LHCN-M2 (cell line): ENCODE measurements at regions not wholly inside any gene's neighbourhood (a gene's known extent, or its start where the extent isn't known, plus 50 kb on each side); places are given as distances from the start of the nearest gene placed in this dataset.

Experiments
- DNase-seq: peaks from one replicate; pipeline ENCODE4 v3.0.0-alpha.2; 2012; ENCODE audit warnings: low read depth

DNA sequence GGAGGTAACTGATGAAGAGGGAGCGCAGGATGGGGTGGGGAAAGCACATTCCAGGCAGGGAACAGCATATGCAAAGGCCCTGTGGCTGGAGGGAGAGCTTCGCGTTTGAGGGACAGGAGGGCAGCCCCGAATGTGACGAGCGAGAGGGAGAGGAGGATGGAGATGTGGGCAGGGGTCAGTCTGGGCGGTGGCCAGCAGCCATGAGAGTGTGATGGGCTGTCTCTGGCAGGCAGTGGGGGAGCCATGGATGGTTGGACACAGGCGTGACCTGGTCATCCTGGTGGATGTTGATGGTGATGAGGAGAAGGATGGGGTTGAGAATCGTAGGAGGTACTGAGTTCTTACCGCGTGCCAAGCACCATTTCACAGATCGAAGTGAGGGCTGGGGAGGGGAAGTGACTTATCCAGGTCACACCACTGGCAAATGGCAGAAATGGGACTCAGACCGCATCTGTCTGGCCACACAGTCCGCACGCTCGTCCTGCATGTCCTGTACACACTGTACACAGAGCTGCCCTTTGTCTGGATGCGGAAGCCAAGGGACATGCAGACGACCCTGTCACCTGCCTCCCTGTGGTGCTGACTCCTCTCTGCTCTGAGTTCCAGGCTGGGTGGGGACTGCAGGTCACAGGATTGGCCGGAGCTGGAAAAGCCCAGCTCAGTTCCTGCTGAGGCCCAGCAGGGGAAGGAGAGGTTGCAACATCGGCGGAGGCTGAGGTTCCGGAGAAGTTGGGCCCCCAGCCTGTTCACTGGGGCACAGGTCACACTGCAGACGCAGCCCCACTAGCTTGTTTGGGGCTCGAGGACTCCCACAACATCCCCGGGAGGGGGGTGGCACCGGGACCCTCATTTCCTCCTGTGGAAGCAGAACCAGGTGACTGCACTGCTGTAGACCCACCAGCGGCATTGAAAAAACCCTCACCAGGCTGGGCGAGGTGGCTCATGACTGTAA is 165.6 kb upstream of the IER5L start:
- no peak for DNase-seq

DNA sequence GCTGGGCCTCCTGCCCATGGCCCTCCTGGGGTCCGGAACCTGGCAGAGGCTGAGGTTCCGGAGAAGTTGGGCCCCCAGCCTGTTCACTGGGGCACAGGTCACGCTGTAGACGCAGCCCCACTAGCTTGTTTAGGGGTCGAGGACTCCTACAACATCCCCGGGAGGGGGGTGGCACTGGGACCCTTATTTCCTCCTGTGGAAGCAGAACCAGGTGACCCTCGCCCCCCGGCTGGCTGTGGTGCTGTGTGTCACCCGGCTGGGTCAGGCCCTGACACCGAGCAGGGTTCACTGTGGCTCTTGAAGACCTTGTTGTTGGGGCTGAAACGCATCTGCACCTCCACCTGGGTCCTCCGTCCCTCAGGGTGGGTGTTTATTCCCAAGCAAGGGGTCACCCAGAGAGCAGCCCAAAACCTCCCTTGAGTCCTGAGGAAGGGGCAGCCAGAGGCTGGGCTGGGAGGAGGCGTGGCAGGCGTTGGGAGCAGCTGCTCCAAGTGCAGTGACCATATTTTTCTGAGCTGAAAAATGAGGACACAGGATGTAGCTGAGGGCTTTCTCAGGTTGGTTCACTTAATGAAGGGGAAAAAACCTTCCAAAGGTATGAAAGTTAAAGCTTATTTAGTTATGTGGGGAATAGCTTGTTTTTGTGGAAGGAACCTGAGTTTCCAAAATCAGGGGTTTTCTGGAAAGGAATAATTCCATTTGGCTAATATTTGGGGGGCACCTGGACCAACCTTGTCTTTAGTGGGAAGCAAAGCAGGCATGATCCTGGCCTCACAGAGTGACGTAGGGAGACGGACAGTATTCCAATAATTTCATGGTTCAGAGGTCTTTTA is 164.7 kb upstream of the IER5L start:
- no peak for DNase-seq

DNA sequence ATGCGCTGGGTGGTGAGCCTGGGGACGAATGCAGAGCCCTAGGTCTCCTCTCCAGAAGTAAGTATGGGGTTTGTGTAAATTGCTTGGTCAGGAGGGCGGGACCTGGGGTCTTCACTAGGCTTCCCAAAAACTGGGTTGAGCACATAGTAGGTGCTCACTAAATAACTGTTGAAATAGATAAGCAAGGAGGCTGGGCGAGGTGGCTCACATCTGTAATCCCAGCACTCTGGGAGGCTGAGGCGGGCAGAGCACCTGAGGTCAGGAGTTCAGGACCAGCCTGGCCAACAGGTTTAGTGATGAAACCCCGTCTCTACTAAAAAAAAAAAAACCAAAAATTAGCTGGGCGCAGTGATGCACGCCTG is 163.9 kb upstream of the IER5L start:
- DNase-seq = no peak

DNA sequence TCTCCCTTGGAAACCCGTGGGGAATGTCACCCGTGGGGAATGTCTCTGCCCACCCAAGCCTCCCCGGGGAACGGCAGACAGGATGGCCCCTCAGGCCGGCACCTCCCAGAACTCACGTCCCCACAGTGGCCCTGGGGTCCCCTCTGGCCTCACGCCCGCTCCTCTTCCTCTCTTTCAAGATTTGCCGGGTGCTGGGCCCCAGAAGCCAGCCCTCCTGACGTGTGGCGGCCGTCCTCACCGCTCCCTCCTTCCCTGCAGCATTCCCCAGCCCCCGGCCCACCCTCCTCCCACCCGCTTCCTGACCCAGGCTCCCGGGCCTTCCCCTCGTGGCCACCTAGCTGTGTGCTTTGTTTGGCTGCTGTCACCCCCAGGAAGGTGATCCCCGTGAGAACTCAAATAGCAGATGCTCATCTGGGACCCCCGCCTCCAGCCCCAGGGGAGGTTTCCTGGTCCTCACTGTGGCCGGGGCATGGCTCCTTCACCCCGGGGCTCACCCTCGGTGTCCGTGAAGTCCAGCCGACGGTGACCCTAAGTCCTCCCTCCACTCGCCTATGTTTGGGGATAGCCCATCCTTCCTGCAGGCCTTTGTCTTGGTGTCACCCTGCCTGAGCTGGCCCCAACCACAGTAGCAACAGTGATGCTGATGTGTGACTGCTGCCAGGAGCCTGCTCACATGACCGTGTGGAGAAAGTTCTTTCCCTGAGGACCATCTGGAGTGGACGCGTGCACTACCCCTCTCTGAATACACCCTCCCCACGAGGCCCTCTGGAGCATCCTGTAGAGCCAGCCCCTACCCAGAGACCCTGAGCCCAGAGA is 163.3 kb upstream of the IER5L start:
- DNase-seq = no peak

DNA sequence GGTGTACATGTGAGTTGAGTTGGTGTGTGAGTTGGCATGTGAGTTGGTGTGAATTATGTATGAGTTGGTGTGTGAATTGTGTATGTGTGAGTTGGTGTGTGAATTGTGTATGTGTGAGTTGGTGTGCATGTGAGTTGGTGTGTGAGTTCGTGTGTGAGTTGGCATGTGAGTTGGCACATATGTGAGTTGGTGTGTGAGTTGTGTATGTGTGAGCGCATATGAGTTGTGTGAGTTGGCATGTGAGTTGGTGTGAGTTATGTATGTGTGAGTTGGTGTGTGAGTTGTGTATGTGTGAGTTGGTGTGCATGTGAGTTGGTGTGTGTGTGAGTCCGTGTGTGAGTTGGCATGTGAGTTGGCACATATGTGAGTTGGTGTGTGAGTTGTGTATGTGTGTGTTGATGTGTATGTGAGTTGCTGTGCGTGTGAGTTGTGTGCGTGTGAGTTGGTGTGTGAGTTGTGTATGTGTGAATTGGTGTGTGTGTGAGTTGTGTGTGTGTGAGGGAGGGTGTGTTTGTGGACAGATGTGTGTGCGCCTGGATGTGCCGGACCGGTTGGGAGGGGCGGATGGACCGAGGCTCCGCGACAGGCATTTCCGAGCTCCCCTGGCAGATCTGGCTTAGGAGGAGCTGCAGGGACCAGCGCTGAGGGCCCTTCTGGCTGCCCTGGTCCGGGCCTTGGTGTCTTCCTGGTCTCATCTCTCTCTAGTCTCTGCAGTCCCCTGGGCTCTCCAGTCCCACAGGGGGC is 162.5 kb upstream of the IER5L start:
- DNase-seq = no peak

DNA sequence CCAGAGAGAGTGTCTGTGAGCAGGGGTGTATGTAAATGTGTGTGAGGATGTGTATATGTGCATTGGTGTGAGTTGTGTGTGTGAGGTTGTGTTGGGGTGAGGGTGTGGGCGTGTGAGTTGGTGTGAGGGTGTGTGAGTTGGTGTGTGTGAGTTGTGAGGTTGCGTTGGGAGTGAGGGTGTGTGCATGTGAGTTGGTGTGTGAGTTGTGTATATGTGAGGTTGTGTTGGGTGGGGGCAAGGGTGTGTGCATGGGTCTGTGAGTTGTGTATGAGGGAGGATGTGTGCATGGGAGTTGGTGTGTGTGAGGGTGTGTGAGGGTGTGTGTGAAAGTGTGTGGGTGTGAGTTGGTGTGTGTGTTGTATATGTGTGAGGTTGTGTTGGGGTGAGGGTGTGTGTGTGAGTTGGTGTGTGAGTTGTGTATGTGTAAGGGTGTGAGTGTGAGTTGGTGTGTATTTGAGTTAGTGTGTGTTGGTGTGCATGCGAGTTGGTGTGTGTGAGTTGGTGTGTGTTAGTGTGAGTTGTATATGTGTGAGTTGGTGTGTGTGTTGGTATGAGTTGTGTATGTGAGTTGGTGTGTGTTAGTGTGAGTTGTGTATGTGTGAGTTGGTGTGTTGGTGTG is 161.6 kb upstream of the IER5L start:
- DNase-seq = no peak

DNA sequence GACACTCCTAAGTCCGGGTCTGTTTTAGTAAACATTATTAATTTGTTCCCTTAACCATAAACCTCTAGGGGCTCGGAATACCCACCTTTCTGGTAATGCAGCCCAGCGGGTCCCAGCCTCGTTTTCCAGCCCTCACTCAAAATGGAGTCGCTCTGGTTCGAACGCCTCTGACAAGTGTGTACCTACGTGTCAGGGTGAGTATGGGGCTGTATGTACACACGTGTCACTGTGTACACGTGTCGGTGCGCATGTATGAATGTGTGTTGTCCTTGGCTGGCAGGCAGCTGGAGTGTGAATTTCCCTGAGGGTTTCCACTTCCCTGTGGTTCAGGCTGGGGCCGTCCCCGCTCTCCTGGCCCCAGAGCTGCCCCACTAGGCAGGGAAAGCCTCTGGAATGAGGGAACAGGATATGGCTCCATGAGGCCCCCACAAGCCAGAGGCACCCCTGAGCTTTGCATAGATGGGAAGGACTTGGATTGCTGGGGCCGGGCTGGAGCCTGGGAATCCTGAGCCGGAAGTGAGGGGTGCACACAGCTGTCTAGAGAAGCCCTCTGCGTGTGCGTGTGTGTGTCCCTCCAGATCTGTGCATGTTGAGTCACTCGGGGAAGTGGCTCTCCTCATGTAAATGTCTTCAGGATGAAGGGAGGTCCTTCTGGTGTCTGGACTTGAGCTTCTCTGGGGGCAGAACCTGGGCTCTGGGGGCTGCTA is 160.8 kb upstream of the IER5L start:
- peak; percentile 51 for DNase-seq

DNA sequence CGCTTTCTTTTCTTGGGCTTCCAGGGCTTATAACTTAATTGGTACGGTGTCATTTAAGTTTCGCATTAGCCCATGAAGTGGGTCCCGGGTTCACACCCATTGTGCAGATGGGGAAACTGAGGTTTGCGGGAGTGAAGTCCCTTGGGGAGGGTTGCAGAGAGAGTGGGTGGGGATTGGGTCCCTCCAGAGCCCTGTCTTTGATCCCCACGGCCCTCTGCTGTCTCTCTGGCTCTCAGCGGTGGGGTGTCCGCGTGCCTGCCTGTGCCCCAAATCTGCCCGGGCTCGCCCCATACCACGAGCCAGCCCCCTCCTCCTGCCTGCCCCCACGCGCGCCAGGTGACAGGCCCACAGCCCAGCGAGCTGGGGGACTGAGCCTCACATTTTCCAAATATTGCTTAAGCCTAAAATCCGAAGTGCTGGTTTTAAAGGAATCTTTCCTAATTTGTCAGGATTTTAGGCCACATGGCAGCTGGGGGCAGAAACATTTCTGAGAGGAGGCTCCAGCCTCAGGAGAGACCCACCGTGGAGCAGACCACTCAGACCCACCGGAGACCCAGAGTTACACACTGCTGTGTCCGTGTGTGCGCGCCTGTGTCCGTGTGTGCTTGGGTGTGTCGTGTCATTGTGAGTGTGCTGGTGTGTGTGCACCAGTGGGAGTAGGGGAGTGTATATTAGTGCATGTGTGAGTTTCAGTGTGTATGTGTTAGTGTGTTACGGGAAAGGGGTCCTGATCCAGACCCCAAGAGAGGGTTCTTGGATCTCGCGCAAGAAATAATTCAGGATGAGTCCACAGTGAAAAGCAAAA is 159.5 kb upstream of the IER5L start:
- no peak for DNase-seq

DNA sequence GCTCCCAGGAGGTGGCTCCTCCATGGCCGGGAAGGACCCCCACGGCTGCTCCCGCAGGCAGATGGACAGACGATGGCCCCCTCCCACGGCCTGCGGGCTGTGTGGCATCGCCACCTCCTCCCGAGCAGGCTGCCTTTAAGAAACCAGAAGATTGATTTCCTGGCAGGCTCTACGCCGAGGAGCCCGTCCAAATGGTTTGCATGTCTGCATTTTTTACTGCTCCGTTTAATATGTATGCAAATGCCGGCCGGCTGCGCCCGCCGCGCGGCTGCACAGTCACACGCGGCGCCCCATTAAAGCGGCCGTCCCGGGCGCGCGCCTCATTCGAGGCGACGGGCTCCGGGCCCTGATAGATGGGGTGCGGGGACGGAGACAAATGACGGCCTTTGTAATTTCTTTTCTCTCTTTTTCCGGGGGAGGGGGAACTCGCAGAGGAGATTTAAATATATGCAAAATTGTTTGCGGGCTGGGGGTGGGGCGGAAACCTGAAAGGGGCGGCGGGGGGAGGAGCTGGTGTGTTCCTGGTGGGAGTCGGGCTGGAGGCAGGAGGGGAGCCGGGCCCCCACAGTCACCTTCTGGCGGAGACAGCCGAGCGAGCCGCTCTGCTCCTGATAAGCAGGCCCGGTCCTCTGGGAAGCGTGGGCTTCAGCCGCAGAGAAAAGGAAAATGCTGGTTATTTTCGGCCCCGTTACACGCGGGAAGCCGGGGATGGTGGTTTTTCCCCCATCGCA is 158.7 kb upstream of the IER5L start:
- no peak for DNase-seq

DNA sequence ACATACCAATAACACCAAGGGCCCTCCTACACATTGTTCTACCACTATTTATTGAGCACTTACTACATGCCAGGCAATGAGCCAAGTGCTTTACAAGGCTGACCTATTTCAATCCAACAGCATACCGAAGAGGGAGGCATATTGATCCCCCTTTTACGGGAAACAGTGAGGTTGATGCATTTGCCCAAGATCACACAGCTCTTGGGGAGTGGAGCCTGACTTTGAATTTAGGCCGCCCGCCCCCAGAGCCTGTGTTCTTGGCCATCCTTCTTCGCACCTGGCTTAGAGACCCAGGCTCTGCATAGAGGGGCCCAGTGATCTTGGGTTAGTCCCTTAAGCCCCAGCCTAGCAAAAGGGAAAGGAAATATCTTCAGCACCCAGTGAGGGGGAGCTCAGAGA is 158.1 kb upstream of the IER5L start:
- no peak for DNase-seq

DNA sequence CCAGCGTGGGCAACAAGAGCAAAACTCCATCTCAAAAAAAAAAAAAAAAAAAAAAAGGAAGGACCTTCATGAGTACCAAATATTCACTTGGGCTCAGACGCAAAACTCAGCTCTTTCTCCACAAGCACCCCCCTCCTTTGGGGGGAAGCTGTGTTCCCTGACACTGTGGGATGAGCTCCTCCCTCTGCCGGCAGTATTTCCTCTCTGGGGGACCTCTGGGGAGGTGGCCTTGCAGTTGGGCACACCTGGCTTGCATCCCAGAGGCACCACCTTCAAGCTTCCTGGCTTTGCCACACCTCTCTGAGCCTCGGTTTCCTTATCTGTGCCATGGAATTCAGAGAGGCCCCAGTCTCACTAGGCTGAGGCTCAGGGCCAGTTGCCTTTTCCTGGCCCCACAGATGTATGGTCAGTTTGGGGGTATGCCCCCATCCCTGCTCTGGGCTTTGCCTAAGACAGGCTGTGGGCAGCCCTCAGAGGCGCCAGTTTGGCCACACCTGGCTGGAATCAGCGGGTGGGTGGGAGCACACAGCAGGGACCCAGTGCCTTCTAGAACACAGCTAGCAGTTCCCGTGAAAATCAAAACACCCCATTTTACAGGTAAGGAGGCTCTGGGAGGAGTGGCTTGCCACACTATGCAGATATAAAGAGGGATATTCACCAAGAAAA is 157.5 kb upstream of the IER5L start:
- DNase-seq = no peak

DNA sequence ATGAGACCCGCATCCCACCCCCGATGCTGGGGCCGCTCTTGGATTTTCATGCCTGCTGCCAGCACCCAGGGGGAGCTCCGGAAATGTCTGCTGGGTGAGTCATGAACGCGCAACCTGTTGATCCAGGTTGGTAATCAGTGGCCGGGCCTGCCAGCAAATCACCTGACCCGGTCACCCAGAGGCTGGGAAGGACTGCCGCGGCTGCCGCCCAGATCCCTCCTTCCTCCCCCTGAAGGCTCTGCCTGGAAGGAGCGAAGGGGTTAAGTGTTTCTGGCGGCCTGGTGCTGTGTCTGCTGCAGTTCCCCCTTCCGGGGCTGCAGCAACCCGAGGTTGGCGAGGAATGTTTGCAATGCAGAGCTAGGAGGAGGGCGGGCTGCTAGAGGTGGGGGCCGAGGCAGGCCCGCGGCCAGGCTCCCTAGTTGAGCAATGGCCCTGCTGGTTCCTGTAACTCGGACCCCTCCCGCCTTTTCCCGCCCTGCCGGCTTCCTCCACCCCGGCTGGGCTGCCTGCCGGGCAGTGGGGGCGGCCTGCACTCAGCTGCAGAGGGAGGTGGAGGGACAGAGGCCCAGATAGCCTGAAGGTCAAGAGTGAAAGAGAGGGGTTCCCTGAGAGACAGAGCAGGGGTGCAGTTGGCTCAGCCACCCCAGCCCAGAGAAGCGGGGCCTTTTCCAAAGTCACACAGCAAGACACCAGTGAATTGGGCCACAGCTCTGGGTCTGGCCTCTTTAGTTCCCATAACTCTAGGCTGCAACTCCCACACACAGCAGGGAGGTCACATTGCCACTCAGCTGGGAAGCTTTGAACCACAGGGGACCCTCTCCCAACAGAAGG is 156.3 kb upstream of the IER5L start:
- peak; percentile 73 for DNase-seq

DNA sequence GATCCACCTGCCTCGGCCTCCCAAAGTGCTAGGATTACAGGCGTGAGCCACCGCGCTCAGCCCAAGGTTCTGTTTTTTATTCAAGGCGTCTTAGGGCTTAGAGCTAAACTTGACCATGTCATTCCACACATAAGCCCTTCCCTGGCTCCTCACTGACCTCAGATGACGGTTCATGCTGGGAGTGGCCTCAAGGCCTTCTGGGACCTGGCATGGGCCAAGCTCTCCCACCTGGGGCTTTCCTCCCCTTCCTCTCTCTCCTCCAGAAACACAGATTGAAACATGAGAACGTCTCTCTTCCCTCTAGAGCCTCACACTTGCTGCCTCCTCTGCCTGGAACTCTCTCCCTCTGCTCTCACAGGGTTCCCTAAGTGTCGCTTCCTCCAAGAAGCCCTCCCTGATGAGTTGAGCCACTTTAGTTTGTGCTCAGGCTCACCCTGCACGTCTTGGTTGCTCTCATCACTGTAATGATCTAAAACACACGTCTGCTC is 155.6 kb upstream of the IER5L start:
- DNase-seq = no peak

DNA sequence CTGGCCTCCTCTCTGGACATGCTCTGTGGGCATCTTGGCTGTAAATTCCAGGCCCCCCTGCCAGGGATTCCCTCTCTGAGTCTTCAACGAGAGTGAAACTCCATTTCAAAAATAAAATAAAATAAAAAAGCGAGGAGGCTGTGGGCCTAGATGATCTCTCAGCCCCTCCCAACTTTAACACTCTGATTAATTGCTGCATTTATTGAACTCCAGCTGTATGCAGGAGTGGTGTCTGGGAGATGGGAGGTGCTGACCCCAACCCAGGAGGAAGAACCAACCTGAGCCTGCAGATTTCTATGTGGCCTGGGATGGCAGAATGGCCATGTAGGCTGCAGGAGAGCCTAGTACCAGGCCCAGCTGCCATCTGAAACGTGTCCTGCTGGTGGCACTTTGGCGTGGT is 154.5 kb upstream of the IER5L start:
- DNase-seq = no peak

DNA sequence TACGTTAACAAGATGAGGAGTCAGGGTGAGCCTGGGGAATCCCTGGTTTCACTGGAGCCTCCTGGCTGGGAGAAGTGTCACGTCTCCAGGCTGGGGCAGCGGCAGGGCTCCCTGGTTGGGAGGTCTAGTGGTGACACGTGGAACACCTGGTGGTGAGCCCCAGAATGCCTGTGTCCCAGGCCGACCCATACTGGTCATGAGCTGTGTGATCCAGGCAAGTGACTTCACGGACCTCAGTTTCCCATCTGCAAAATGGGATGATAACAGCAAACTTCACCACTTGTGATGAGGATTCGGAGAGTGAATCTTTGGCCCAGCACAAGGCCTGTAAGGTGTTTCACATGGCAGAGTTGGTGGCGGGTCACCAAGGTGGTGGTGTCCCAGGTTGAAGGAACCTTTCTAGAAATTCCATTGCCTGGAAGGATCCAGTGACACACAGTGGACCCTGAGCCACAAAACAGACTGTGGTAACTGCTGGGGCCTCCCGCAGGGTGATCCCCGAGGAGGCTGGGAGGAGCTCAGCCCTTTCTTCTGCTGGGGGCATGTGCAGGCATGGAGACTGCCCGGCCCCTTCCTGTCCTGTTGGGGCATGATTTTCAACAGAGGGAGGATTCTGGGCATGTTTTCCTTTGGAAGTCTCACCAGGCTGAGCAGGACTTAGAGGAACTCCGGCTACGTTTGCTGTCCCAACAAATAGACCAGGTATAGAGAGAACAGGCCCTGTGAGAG is 153.9 kb upstream of the IER5L start:
- DNase-seq = no peak

DNA sequence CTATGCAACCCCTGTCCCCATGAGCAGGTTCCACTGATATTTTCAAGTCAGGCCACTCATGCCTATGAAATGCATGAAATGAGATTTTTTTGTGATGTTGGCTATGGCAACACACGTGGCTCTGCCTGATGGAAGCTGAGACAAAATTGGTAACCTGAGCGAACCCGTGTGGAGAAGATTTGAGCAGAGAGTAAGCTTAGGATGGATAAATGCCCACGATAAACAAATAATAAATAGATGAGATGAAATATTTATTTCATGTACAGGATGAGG is 153.4 kb upstream of the IER5L start:
- no peak for DNase-seq
